HG03571 (cell line): ENCODE measurements at regions not wholly inside any gene's neighbourhood (a gene's known extent, or its start where the extent isn't known, plus 50 kb on each side); places are given as distances from the start of the nearest gene placed in this dataset.

Experiments
- ATAC-seq: cut with Tn5 transposase; IDR thresholded peaks from one replicate; pipeline ENCODE4 v1.9.1; 2021; ENCODE audit not compliant: unreplicated experiment

DNA sequence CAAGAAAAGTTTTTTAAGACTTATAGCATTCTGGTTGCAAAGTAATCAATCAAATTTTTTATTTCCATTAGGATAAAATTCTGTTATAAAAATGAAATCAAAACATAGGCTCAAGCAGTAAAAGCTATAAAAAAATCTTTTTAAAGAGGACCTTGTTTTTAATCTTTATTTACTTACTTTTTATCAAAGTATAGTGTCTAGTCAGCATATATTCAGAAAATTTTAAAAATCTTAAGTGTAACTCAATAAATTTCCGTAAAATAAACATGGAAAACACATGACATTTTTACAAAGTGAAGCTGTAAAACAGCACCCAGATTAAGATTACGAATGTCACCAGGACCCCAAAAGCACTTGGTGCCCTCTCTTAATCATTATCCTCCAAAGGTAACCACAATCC is 302.4 kb downstream of the TMEM161B start:
- no peak for ATAC-seq

GRCh38 chr5:87954121-87954520 is 314.5 kb downstream of the TMEM161B start:
- no peak for ATAC-seq

DNA sequence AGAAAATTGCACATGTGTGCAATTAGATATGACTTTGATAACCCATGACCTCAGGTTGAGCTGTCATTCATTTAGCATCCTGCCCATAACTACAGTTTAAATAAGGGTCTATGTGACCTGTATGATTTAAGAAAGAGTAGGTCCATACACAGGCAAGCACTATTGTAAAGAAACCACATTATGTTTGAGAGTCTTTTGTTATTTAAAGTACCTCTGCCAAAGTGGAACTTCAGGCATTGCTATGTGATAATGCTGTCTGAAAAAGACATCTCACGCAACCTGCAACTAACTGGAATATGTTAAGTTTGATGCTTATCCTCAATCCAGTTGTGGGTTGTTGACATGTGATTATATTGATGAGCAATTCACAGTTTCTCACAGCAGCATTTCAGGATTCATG is 317.0 kb downstream of the TMEM161B start:
- no peak for ATAC-seq

DNA sequence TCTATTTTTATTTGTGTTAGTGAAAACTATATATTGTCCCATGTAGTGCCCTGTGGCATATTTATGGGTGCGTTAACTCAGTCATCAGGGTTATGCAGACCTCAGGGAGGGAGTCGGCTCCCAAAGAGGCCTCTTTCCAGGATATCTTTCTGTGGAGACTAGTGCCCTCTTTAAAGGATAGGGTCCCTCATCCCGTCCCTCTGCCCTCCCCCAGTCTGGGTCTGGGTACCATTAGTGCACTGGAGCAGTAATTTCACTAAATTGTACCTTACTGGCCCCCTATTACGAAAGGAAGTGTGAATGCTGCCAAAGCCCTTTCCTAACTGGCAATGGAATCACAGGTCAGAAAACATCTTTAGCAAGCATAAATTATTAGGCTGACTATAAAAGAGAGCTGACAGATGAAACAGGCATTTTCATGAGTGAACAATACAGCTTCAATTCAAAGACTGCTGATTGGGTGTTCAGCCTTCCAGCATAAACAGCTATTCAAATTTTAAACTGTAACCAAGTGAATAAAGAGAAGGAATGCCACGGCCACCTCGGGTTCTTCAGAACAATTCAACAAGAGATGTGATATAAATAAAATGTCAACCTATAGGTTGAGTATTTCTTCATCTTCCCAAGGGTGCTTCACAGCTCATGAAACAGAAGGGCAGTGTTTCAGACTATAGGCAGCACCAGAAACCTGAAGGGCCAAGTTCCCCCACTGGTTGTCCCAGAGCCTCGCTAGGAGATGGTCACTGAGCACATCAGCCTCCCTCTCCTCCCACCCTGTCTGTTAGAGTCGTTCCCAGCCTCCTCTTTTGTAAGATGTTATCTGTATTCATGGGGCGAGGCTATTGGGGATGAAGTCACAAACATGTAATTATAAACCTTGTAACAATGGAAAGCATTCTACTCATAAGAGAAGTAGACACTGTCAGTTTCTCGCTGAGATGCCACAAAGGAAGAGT is 318.7 kb downstream of the TMEM161B start:
- ATAC-seq, result no peak

DNA sequence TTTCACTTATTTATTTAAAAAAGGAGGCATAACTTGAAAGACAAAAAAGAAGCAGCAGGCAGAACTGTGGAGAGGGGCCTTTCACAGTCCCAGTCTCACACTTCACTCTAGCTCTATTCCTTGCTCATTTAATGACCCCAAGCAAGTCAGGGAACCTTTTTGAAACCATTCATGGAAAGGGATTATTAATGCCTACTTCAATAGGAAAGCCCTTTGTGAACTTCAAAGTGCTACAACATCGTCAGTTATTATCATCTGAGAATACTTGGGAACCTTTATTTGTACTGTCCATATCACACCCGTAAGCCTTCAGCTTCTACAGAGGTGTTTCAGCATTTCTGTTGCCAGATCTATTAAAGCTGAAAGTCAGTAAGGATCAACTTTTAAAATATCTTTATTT is 320.2 kb downstream of the TMEM161B start:
- ATAC-seq, result no peak

DNA sequence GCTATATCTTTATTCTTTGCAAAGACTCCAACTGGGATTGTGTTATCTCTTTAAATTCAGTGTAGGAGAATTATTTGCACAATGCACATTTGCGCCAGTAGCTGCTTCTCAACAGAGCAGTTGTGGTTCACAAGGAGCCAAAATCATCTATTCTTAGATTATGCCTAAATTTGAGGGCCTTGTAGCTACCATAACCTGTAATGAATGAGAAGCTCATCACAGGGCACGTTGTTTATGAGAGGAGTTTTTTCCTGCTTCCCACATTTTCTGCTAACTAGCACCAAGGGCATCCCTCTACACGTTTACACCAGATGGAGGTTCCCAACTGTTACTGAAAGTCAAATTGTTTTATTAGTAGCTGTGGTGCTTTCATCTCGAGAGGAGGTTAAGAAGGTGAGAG is 322.4 kb downstream of the TMEM161B start:
- ATAC-seq, result no peak

- ATAC-seq, result no peak
Observed at GRCh38 chr5:87945286-87945650, 323.4 kb downstream of the TMEM161B start.

GRCh38 chr5:87944553-87945285 is 323.9 kb downstream of the TMEM161B start:
- ATAC-seq, result no peak

DNA sequence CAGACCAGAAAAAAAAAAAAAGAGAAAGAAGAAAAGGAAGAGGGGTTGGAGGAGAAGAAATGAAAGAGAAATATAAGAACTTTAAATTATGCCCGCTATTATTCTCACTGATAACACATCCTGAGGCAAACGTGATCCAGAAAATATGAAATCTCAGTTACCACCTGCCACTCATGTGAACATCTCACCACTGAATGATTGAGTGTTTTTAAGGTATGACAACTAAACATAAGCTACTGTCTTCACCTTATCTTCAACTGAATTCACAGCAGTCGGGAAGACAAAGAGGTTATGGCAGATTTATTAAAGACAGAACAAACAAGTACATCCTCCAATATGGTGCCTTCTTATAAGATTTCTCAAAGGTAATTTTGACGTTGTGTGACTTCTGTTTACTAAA is 327.9 kb downstream of the TMEM161B start:
- no peak for ATAC-seq

- no peak for ATAC-seq
Observed at GRCh38 chr5:87936667-87937066, 332.0 kb downstream of the TMEM161B start.

- ATAC-seq, result no peak
Observed at GRCh38 chr5:87924436-87924835, 344.2 kb downstream of the TMEM161B start.

DNA sequence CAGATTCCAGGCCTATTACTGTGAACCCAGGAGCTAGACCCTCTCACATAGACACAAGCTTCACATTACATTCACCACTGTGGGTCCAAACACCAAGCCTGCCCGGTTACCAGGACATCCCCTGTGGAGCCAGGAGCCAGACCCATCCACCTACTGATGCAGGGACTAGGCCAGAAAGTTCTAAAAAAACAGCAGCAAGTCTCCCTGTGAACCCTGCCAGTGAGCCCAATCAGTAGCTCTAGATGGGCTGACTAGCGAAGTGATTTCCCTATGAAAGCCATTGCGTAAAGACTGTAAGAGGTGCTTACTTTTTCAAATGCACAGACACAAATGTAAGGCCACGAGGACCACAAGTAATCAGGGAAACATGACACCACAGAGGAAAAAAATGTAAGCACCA is 352.3 kb downstream of the TMEM161B start:
- ATAC-seq, result no peak

GRCh38 chr5:87912419-87912818 is 356.2 kb downstream of the TMEM161B start:
- no peak for ATAC-seq

DNA sequence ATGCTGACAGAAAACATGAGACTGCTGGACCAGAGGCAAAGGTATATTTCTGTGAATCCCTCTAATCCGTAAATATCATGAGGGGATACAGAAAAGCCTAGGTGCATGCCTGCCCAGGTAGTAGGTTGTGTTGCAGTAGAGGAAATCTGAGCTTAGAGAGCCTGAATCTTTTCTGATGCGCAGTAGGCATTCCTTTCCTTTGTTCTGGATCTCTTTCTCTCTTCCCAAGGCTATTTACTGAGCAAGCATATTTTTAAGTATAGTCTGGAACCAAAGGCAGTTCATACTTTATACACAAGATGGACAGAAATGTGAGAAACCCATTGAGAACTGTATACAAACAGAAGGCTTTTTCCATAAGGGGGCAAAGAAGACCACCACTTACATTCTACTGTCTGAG is 359.3 kb downstream of the TMEM161B start:
- no peak for ATAC-seq

DNA sequence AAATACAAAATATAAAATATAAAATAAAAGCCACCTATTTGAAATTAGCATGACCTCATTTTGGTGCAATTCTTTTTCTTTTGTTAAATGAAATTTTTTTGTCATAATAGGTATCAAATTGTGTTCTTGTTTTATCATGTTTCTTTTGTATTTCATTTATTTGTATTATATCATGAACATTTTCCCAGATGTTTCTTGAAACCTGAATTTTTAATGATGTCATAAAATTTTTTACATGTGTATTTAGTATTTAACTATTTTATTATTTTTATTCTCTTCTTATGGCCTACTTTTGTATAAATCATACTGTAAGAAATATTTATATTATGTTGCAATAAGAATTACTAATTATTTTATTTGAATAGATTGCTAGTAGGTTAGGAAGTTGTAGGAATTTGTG is 361.7 kb downstream of the TMEM161B start:
- ATAC-seq, result no peak

- no peak for ATAC-seq
Observed at GRCh38 chr5:87900419-87900818, 368.2 kb downstream of the TMEM161B start.

- no peak for ATAC-seq
Observed at GRCh38 chr5:87899721-87900131, 368.9 kb downstream of the TMEM161B start.

GRCh38 chr5:87899208-87899661 is 369.4 kb downstream of the TMEM161B start:
- no peak for ATAC-seq

GRCh38 chr5:87898574-87898973 is 370.1 kb downstream of the TMEM161B start:
- ATAC-seq, result no peak

GRCh38 chr5:87888139-87888538 is 380.5 kb downstream of the TMEM161B start:
- ATAC-seq, result no peak

DNA sequence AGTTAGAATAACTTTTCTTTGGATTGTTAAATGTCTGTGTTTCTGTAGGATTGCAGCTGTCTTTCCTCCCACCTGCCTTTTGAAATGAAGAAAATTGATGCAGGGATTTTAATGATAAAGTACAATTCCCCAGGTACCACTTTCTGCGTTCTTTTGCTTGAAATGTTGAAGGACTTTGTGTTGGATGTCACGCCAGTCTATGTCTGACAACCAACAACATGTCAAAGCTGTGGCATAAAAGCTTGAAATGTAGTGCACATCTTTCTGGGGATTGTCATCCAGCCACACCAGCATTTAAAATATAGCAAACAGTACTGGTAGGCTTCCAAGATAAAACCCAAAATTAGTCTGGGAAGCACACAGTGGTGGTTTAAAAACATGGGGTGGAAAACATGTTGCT is 381.4 kb downstream of the TMEM161B start:
- no peak for ATAC-seq

- no peak for ATAC-seq
Observed at GRCh38 chr5:87886164-87886563, 382.5 kb downstream of the TMEM161B start.
